H9 (cell line): ENCODE measurements at regions not wholly inside any gene's neighbourhood (a gene's known extent, or its start where the extent isn't known, plus 50 kb on each side); places are given as distances from the start of the nearest gene placed in this dataset.

Experiments used
- DNase-seq: peaks from one replicate; pipeline ENCODE4 v3.0.0-alpha.2; 2017
- H2AFZ ChIP-seq: one replicate; pipeline ENCODE4 v1.6.1; 2013; ENCODE audit warnings: mild to moderate bottlenecking, low read length, control low read depth, moderate library complexity
- H2AK5ac ChIP-seq: 2 replicates; pipeline ENCODE4 v1.6.1; 2013; ENCODE audit warnings: low read length, control low read depth, mixed read lengths; ENCODE audit not compliant: insufficient read length
- H2BK120ac ChIP-seq: one replicate; pipeline ENCODE4 v1.6.1; 2013; ENCODE audit warnings: low read depth, mild to moderate bottlenecking, low read length, control low read depth, inconsistent platforms; ENCODE audit not compliant: poor library complexity, severe bottlenecking
- H2BK12ac ChIP-seq: 2 replicates; pipeline ENCODE4 v1.6.1; 2013; ENCODE audit warnings: low read length, control low read depth, mixed read lengths, low read depth; ENCODE audit not compliant: insufficient read length
- H2BK15ac ChIP-seq: 2 replicates; pipeline ENCODE4 v1.6.1; 2013; ENCODE audit warnings: low read depth, low read length, control low read depth
- H2BK20ac ChIP-seq: one replicate; pipeline ENCODE4 v1.6.1; 2013; ENCODE audit warnings: low read depth, mild to moderate bottlenecking, low read length, control low read depth, inconsistent platforms; ENCODE audit not compliant: poor library complexity, severe bottlenecking
- H2BK5ac ChIP-seq: 2 replicates; pipeline ENCODE4 v1.6.1; 2013; ENCODE audit warnings: low read length, control low read depth, mixed read lengths; ENCODE audit not compliant: insufficient read length
- H3K14ac ChIP-seq: 2 replicates; pipeline ENCODE4 v1.6.1; 2013; ENCODE audit warnings: low read length, control low read depth; ENCODE audit not compliant: insufficient read depth
- H3K18ac ChIP-seq: 2 replicates; pipeline ENCODE4 v1.6.1; 2013; ENCODE audit warnings: low read depth, mild to moderate bottlenecking, mixed read lengths, low read length, control low read depth; ENCODE audit not compliant: insufficient read length
- H3K23ac ChIP-seq: 2 replicates; pipeline ENCODE4 v1.6.1; 2013; ENCODE audit warnings: low read length, control low read depth, mixed read lengths, low read depth; ENCODE audit not compliant: insufficient read length
- H3K23me2 ChIP-seq: 2 replicates; pipeline ENCODE4 v1.6.1; 2013; ENCODE audit warnings: low read depth, mild to moderate bottlenecking, mixed read lengths, low read length, control low read depth; ENCODE audit not compliant: insufficient read length, poor library complexity, severe bottlenecking
- H3K27ac ChIP-seq: 2 replicates; pipeline ENCODE4 v1.5.1; 2013; ENCODE audit warnings: low read length, control low read depth, mixed read lengths, low read depth; ENCODE audit not compliant: insufficient read length
- H3K27me3 ChIP-seq: 2 replicates; pipeline ENCODE4 v1.6.1; 2013; ENCODE audit warnings: low read length, control low read depth, inconsistent platforms; ENCODE audit not compliant: insufficient read depth
- H3K4ac ChIP-seq: 2 replicates; pipeline ENCODE4 v1.6.1; 2013; ENCODE audit warnings: low read depth, mild to moderate bottlenecking, control low read depth, inconsistent platforms, low read length, moderate library complexity
- H3K4me1 ChIP-seq: 2 replicates; pipeline ENCODE4 v1.6.1; 2013; ENCODE audit warnings: low read length, control low read depth, inconsistent platforms; ENCODE audit not compliant: insufficient read depth
- H3K4me2 ChIP-seq: 2 replicates; pipeline ENCODE4 v1.6.1; 2013; ENCODE audit warnings: low read length, control low read depth, mixed read lengths; ENCODE audit not compliant: insufficient read length, insufficient read depth
- H3K56ac ChIP-seq: 2 replicates; pipeline ENCODE4 v1.6.1; 2013; ENCODE audit warnings: low read depth, mild to moderate bottlenecking, mixed read lengths, low read length, control low read depth; ENCODE audit not compliant: insufficient read length
- H3K79me1 ChIP-seq: 2 replicates; pipeline ENCODE4 v1.6.1; 2013; ENCODE audit warnings: low read depth, mild to moderate bottlenecking, moderate library complexity, low read length, control low read depth, inconsistent platforms; ENCODE audit not compliant: insufficient read depth, poor library complexity, severe bottlenecking
- H3K79me2 ChIP-seq: 2 replicates; pipeline ENCODE4 v1.6.1; 2013; ENCODE audit warnings: low read length, control low read depth, inconsistent platforms; ENCODE audit not compliant: insufficient read depth
- H3K9ac ChIP-seq: 2 replicates; pipeline ENCODE4 v1.6.1; 2013; ENCODE audit warnings: low read length, control low read depth, mixed read lengths; ENCODE audit not compliant: insufficient read length; ENCODE audit errors: extremely low read depth
- H3K9me3 ChIP-seq: one replicate; pipeline ENCODE4 v1.6.1; 2013; ENCODE audit warnings: low read depth, low read length, inconsistent platforms; ENCODE audit not compliant: control insufficient read depth
- H3T11ph ChIP-seq: one replicate; pipeline ENCODE4 v1.6.1; 2013; ENCODE audit warnings: mild to moderate bottlenecking, low read length, control low read depth, inconsistent platforms
- H4K20me1 ChIP-seq: one replicate; pipeline ENCODE4 v1.6.1; 2013; ENCODE audit not compliant: control insufficient read depth, insufficient read length, insufficient read depth
- H4K5ac ChIP-seq: 2 replicates; pipeline ENCODE4 v1.6.1; 2013; ENCODE audit warnings: low read depth, mild to moderate bottlenecking, mixed read lengths, low read length, control low read depth; ENCODE audit not compliant: insufficient read length
- H4K8ac ChIP-seq: replicated peaks from 2 replicates; pipeline ENCODE4 v1.6.1; 2013; ENCODE audit warnings: low read length, control low read depth, mixed read lengths, low read depth; ENCODE audit not compliant: insufficient read length
- H4K91ac ChIP-seq: 2 replicates; pipeline ENCODE4 v1.6.1; 2013; ENCODE audit warnings: low read depth, mild to moderate bottlenecking, moderate library complexity, mixed read lengths, low read length, control low read depth; ENCODE audit not compliant: insufficient read length
- H3K27ac Mint-ChIP-seq, 3 experiments: 2 replicates in 2 of 3; 3 replicates in 1 of 3; pipeline ENCODE4 v1.8.0; 2020 to 2021; ENCODE audit warnings: mixed read lengths in 3 of 3, mild to moderate bottlenecking in 1 of 3, moderate library complexity in 1 of 3
- H3K27me3 Mint-ChIP-seq: 2 replicates; pipeline ENCODE4 v1.8.0; 2021; ENCODE audit warnings: low read depth, mild to moderate bottlenecking, moderate library complexity, mixed read lengths
- H3K36me3 Mint-ChIP-seq, 3 experiments: 2 replicates in 2 of 3; 3 replicates in 1 of 3; pipeline ENCODE4 v1.8.0; 2020 to 2021; ENCODE audit warnings: low read depth in 3 of 3, mixed read lengths in 3 of 3; ENCODE audit not compliant: insufficient read depth in 1 of 3
- H3K4me1 Mint-ChIP-seq, 2 experiments: 2 replicates each; pipeline ENCODE4 v1.8.0; 2020; ENCODE audit warnings: mixed read lengths in 2 of 2
- H3K4me3 Mint-ChIP-seq, 2 experiments: 2 replicates in 1 of 2; 3 replicates in 1 of 2; pipeline ENCODE4 v1.8.0; 2020 to 2021; ENCODE audit warnings: mild to moderate bottlenecking in 2 of 2, mixed read lengths in 2 of 2, moderate library complexity in 1 of 2
- H3K9me3 Mint-ChIP-seq, 2 experiments: 2 replicates in 1 of 2; 3 replicates in 1 of 2; pipeline ENCODE4 v1.8.0; 2020; ENCODE audit warnings: mild to moderate bottlenecking in 2 of 2, mixed read lengths in 2 of 2, moderate library complexity in 1 of 2
- WGBS: extraction: QIAGEN DNeasy Blood & Tissue Kit; methylation state at CpG from one replicate; pipeline ENCODE4 v1.1.7; 2013; ENCODE audit warnings: missing lambda C conversion rate, low lambda C conversion rate, mixed read lengths; ENCODE audit not compliant: insufficient read length; ENCODE audit errors: extremely low coverage; 5-methylcytosine and 5-hydroxymethylcytosine counted together
- TF ChIP-seq, protein P1 (sequence below): fragments of 200-600 bp; sonication (generic); conservative IDR thresholded peaks from 3 replicates; pipeline ENCODE4 v1.8.0; 2021; ENCODE audit warnings: antibody characterized with exemption, mild to moderate bottlenecking

GRCh38 chr7:12872487-12872886, 185.1 kb downstream of the ARL4A start:
- H3K56ac ChIP-seq = no peak overlapping the region
- H2AK5ac ChIP-seq = no peak overlapping the region
- H2BK12ac ChIP-seq = no peak overlapping the region
- H4K8ac ChIP-seq = no peak overlapping the region
- no peak overlapping the region for H2BK15ac ChIP-seq
- H3K79me1 ChIP-seq = no peaks in the 10 kb centered on the region
- no peaks in the 10 kb centered on the region for H3K27me3 Mint-ChIP-seq
- no peak overlapping the region for H3K18ac ChIP-seq
- no peak overlapping the region for H2AFZ ChIP-seq
- H3K36me3 Mint-ChIP-seq = no peaks in the 10 kb centered on the region
- no peak overlapping the region for H3K23ac ChIP-seq
- H3K79me2 ChIP-seq = no peaks in the 10 kb centered on the region
- no peak overlapping the region for H2BK120ac ChIP-seq
- WGBS = no CpG with 5 or more reads among the region's 6 CpGs
- H2BK5ac ChIP-seq = no peak overlapping the region
- H3K9ac ChIP-seq = no peak overlapping the region
- no peak overlapping the region for H3T11ph ChIP-seq
- H3K27ac Mint-ChIP-seq = no peak overlapping the region
- no peaks in the 10 kb centered on the region for H3K9me3 Mint-ChIP-seq
- no peaks in the 10 kb centered on the region for H3K27me3 ChIP-seq
- H3K27ac ChIP-seq = no peak overlapping the region
- no peak overlapping the region for H4K91ac ChIP-seq
- no peak overlapping the region for H2BK20ac ChIP-seq
- no peaks in the 10 kb centered on the region for H4K20me1 ChIP-seq
- no peaks in the 10 kb centered on the region for H3K23me2 ChIP-seq
- DNase-seq = no peak
- no peak overlapping the region for H3K14ac ChIP-seq
- H3K4me3 Mint-ChIP-seq = no peak overlapping the region
- no peaks in the 10 kb centered on the region for H3K9me3 ChIP-seq
- no peak overlapping the region for H4K5ac ChIP-seq
- H3K4me1 ChIP-seq = no peaks in the 10 kb centered on the region
- TF ChIP-seq, protein P1, sequence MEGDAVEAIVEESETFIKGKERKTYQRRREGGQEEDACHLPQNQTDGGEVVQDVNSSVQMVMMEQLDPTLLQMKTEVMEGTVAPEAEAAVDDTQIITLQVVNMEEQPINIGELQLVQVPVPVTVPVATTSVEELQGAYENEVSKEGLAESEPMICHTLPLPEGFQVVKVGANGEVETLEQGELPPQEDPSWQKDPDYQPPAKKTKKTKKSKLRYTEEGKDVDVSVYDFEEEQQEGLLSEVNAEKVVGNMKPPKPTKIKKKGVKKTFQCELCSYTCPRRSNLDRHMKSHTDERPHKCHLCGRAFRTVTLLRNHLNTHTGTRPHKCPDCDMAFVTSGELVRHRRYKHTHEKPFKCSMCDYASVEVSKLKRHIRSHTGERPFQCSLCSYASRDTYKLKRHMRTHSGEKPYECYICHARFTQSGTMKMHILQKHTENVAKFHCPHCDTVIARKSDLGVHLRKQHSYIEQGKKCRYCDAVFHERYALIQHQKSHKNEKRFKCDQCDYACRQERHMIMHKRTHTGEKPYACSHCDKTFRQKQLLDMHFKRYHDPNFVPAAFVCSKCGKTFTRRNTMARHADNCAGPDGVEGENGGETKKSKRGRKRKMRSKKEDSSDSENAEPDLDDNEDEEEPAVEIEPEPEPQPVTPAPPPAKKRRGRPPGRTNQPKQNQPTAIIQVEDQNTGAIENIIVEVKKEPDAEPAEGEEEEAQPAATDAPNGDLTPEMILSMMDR = no peak
- no peak overlapping the region for H3K4ac ChIP-seq
- peaks cover 0 to 3% of the 10 kb centered on the region in 2 experiments; a peak in 1 of 4 replicates for H3K4me1 Mint-ChIP-seq
- no peak overlapping the region for H3K4me2 ChIP-seq
